HL-60 (cell line): ENCODE measurements at regions not wholly inside any gene's neighbourhood (a gene's known extent, or its start where the extent isn't known, plus 50 kb on each side); places are given as distances from the start of the nearest gene placed in this dataset.
"Not testable (repeated sequence)": the region's sequence is repeated elsewhere in the genome, so short reads cannot be mapped to it uniquely, and the experiment has no call there.

Source experiments
- DNase-seq, 2 experiments: peaks; one replicate each; pipeline ENCODE4 v3.0.0-alpha.2; 2010 to 2020; ENCODE audit warnings: low read depth in 1 of 2, low spot score in 1 of 2
- H3K27ac ChIP-seq: fragments of 250-450 bp; sonication (Bioruptor Pico); replicated peaks from 2 replicates; pipeline ENCODE4 v1.5.1; 2020; ENCODE audit warnings: mild to moderate bottlenecking, moderate library complexity
- H3K27me3 ChIP-seq: fragments of 250-450 bp; sonication (Bioruptor Pico); 2 replicates; pipeline ENCODE4 v1.5.1; 2021; ENCODE audit warnings: mild to moderate bottlenecking, moderate library complexity; ENCODE audit not compliant: insufficient read depth, poor library complexity, severe bottlenecking
- H3K4me3 ChIP-seq: replicated peaks from 2 replicates; pipeline ENCODE4 v1.5.1; 2011; ENCODE audit warnings: mild to moderate bottlenecking, control low read depth, low read length; ENCODE audit not compliant: insufficient read depth
- GABPA ChIP-seq: IDR thresholded peaks from 2 replicates; pipeline ENCODE4 v1.6.1; 2012; ENCODE audit warnings: low read depth
- POLR2AphosphoS5 ChIP-seq: IDR thresholded peaks from 2 replicates; pipeline ENCODE4 v1.6.1; 2012; ENCODE audit warnings: low read depth
- SPI1 ChIP-seq: IDR thresholded peaks from 2 replicates; pipeline ENCODE4 v1.6.1; 2012; ENCODE audit warnings: low read depth, mild to moderate bottlenecking, borderline replicate concordance
- TF ChIP-seq, protein P1 (sequence below): IDR thresholded peaks from one replicate; pipeline ENCODE4 v1.5.1; 2011; ENCODE audit warnings: low read length, control low read depth, inconsistent platforms; ENCODE audit not compliant: insufficient read depth
- TF ChIP-seq, protein P2 (sequence below): IDR thresholded peaks from 2 replicates; pipeline ENCODE4 v1.6.1; 2012; ENCODE audit warnings: low read depth; ENCODE audit not compliant: insufficient replicate concordance

DNA sequence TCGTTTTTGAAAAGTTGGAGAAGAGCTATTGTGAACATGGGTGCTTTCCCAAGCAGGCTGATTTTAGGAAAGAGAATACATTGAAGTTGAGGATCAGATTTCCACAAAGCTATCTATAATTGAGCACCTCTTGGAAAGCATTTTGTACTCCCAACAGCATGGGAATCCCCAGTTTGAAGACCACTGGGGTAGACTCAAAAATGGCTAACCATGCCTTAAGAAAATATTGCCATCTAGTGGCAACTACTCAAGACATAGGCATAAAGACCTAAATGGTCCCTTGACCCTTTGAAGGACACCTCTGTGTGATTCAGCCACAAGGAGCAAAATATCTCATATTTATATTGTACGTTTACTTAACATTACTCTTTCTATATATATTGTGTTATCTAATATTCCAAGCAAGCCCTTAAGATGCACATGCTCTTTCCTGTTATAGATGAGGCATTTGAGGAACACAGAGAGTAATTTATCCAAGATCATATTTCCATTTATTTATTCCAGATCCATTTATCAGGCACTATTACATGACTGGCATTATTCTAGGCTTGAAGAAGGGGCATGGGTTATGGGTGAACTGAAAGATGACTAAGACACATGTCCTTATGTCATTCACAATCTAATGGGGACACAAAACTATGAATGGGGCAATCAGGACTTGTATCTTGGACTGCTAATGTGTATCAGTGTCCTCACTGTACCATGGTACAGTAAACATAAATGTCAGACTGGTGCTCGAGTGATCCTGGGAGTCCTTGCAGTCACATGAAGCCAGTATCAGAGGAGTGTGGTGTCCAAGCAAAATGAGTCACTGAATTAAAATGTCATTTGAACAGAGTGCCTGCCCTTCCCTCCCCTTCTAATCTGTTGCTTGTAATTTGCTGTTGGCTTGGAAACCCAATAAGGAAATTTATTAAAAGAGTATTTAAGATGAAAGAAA, 121.0 kb upstream of the XPO1 start:
- Histone ChIP-seq H3K4me3 (no peak overlapping the region), H3K27me3 (no peaks in the 10 kb centered on the region), H3K27ac (no peak overlapping the region)
- peak in 1 of 2 experiments; percentile 7 for DNase-seq
- TF ChIP-seq, protein P1, sequence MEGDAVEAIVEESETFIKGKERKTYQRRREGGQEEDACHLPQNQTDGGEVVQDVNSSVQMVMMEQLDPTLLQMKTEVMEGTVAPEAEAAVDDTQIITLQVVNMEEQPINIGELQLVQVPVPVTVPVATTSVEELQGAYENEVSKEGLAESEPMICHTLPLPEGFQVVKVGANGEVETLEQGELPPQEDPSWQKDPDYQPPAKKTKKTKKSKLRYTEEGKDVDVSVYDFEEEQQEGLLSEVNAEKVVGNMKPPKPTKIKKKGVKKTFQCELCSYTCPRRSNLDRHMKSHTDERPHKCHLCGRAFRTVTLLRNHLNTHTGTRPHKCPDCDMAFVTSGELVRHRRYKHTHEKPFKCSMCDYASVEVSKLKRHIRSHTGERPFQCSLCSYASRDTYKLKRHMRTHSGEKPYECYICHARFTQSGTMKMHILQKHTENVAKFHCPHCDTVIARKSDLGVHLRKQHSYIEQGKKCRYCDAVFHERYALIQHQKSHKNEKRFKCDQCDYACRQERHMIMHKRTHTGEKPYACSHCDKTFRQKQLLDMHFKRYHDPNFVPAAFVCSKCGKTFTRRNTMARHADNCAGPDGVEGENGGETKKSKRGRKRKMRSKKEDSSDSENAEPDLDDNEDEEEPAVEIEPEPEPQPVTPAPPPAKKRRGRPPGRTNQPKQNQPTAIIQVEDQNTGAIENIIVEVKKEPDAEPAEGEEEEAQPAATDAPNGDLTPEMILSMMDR = peak; percentile 27
- no peak for TF ChIP-seq SPI1

DNA sequence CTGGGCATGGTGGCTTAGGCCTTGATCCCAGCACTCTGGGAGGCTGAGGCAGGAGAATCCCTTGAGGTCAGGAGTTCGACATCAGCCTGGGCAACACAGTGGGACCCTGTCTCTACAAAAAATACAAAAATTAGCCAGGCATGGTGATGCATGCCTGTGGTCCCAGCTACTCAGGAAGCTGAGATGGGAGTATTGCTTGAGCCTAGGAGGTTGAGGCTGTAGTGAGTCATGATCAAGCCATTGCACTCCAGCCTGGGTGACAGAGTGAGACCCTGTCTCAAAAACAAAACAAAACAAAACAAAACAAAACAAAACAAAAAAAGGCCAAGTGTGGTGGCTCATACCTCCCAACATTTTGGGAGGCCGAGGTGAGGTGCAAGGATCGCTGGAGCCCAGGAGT, 111.8 kb upstream of the XPO1 start:
- H3K27ac ChIP-seq, DNase-seq, H3K4me3 ChIP-seq, H3K27me3 ChIP-seq: not testable (repeated sequence)

DNA sequence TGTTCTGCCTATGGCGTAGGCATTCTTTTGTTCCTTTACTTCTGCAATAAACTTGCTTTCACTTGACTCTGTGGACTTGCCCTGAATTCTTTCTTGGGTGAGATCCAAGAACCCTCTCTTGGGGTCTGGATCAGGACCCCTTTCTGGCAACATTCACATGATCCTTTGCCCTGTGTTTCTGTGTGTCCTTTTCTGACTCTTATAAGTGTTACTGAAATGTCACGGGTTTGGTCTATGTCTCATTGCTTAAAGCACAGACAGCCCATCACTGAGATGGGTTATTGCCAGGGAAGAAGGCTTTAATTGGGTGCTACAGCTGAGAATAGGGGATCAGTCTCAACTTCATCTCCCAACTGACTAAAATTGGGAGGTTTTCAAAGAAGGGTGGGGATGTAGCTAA, 110.9 kb upstream of the XPO1 start:
- Histone ChIP-seq H3K4me3 (no peak overlapping the region), H3K27ac (no peak overlapping the region), H3K27me3 (no peaks in the 10 kb centered on the region)
- DNase-seq = no peak
- TF ChIP-seq SPI1 (no peak), GABPA (no peak), POLR2AphosphoS5 (no peak)
- TF ChIP-seq, protein P1 = no peak
- TF ChIP-seq, protein P2, sequence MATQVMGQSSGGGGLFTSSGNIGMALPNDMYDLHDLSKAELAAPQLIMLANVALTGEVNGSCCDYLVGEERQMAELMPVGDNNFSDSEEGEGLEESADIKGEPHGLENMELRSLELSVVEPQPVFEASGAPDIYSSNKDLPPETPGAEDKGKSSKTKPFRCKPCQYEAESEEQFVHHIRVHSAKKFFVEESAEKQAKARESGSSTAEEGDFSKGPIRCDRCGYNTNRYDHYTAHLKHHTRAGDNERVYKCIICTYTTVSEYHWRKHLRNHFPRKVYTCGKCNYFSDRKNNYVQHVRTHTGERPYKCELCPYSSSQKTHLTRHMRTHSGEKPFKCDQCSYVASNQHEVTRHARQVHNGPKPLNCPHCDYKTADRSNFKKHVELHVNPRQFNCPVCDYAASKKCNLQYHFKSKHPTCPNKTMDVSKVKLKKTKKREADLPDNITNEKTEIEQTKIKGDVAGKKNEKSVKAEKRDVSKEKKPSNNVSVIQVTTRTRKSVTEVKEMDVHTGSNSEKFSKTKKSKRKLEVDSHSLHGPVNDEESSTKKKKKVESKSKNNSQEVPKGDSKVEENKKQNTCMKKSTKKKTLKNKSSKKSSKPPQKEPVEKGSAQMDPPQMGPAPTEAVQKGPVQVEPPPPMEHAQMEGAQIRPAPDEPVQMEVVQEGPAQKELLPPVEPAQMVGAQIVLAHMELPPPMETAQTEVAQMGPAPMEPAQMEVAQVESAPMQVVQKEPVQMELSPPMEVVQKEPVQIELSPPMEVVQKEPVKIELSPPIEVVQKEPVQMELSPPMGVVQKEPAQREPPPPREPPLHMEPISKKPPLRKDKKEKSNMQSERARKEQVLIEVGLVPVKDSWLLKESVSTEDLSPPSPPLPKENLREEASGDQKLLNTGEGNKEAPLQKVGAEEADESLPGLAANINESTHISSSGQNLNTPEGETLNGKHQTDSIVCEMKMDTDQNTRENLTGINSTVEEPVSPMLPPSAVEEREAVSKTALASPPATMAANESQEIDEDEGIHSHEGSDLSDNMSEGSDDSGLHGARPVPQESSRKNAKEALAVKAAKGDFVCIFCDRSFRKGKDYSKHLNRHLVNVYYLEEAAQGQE = no peak

DNA sequence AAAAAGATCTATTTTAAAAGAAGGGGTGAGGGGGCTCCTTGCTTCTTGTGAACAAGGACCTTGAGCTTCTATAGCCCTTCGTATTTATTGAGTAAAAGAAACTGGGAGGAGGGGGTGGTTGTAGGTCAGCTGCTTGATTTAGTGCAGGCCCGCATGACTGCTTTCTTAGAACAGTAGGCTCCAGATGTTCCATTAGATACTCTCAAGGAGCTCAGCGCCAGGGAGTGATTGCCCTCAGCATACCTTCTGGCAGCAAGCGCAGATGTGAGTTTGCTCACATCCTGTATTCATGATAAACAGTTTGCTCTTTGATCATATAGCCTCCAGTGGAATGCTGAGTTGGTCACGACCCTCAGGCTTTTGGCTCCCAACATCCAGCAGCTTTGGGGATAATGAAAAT, 108.9 kb upstream of the XPO1 start:
- Histone ChIP-seq H3K4me3 (no peak overlapping the region), H3K27ac (no peak overlapping the region), H3K27me3 (no peaks in the 10 kb centered on the region)
- TF ChIP-seq POLR2AphosphoS5 (no peak), SPI1 (no peak), GABPA (no peak)
- TF ChIP-seq, protein P2 = no peak
- TF ChIP-seq, protein P1 = no peak
- DNase-seq = no peak
